ENCODE measurements at regions not wholly inside any gene's neighbourhood (a gene's known extent, or its start where the extent isn't known, plus 50 kb on each side); places are given as distances from the start of the nearest gene placed in this dataset.
A peak's percentile ranks its signal among the peaks of the same experiment; 100 is the strongest.
"Not testable (repeated sequence)": the region's sequence is repeated elsewhere in the genome, so short reads cannot be mapped to it uniquely, and the experiment has no call there.

DNA sequence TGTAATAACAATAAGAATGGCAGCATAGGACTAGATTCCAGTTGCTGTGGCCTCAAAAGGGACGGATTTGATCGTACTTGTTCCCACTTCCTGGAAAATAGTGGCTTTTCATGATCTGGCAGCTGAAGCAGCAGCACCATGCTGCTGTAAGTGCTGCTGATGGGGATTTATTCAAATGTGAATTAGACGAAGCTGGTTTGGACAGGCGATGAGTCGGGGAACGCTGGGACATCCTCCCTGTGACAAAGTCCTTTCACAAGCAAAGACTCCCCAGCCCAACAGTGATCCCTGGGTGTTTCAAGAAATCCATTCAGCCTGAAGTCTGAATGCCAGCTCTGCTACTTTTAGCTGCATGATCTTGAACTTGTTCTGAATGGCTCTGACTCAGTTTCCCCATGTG lies 88.6 kb upstream of the XYLT1 start:
- Histone ChIP-seq H3K4me1 (ENCODE audit: insufficient read depth, insufficient read length) (no peaks in the 10 kb centered on the region), H3K9ac (ENCODE audit: insufficient read length, low read depth) (no peak overlapping the region), H3K27me3 (ENCODE audit: insufficient read depth, insufficient read length) (no peaks in the 10 kb centered on the region), H3K36me3 (ENCODE audit: insufficient read depth, insufficient read length, low read length) (no peaks in the 10 kb centered on the region), H3K4me3 (ENCODE audit: insufficient read length, low read depth) (no peak overlapping the region), H3K9me3 (ENCODE audit: insufficient read depth, low read length) (no peaks in the 10 kb centered on the region)
- TF ChIP-seq YY1 (IDR thresholded peaks at IDR 0.05; ENCODE audit: insufficient read depth, insufficient read length) (no peak), ZNF274 (IDR thresholded peaks at IDR 0.05; ENCODE audit: low read depth, low read length) (no peak), SUZ12 (IDR thresholded peaks at IDR 0.05; ENCODE audit: extremely low read depth, insufficient read depth, insufficient read length) (no peak)
- DNase-seq (ENCODE audit: low read depth, low spot score): no peak

DNA sequence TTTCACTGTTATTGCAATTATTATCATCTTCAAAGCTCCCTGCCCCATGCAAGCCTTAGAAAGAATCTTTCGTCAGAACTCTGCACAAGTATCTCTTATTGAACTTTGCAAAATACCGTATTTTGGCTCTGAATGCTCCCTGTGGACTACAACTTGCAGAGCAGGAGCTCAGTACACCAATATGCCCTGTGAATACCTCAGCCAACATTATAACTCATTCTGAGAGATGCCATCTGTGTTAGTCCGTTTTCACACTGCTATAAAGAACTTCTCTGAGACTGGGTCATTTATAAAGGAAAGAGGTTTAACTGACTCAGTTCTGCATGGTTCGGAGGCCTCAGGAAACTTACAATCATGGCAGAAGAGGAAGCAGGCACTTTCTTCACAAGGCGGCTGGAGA lies 87.2 kb upstream of the XYLT1 start:
- Histone ChIP-seq H3K36me3 (ENCODE audit: insufficient read depth, insufficient read length, low read length) (no peaks in the 10 kb centered on the region), H3K9ac (ENCODE audit: insufficient read length, low read depth) (no peak overlapping the region), H3K4me3 (ENCODE audit: insufficient read length, low read depth) (no peak overlapping the region), H3K9me3 (ENCODE audit: insufficient read depth, low read length) (no peaks in the 10 kb centered on the region), H3K27me3 (ENCODE audit: insufficient read depth, insufficient read length) (no peaks in the 10 kb centered on the region), H3K4me1 (ENCODE audit: insufficient read depth, insufficient read length) (no peaks in the 10 kb centered on the region)
- TF ChIP-seq SUZ12 (IDR thresholded peaks at IDR 0.05; ENCODE audit: extremely low read depth, insufficient read depth, insufficient read length) (no peak), YY1 (IDR thresholded peaks at IDR 0.05; ENCODE audit: insufficient read depth, insufficient read length) (no peak), ZNF274 (IDR thresholded peaks at IDR 0.05; ENCODE audit: low read depth, low read length) (no peak)
- DNase-seq (ENCODE audit: low read depth, low spot score): no peak

DNA sequence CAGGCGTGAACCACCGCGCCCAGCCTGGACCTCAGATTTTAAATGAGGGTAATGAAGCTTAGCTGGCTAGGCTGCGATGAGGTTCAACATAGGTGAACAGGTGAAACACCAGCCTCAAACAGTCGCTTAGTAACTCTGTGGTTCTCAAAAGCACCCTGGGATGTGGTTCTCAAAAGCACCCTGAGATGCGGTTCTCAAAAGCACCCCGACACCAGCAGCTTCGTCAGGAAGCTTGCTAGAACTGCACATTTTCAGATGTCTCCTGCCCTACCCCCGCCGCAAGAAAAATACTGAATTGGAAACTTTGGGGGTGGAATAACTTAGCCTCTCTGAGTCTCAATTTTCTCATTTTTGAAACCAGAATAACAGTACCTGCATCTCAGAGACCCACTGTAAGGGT lies 86.7 kb upstream of the XYLT1 start:
- Histone ChIP-seq H3K9me3 (ENCODE audit: insufficient read depth, low read length) (no peaks in the 10 kb centered on the region), H3K4me3 (ENCODE audit: insufficient read length, low read depth) (no peak overlapping the region), H3K4me1 (ENCODE audit: insufficient read depth, insufficient read length) (no peaks in the 10 kb centered on the region), H3K36me3 (ENCODE audit: insufficient read depth, insufficient read length, low read length) (no peaks in the 10 kb centered on the region), H3K9ac (ENCODE audit: insufficient read length, low read depth) (no peak overlapping the region), H3K27me3 (ENCODE audit: insufficient read depth, insufficient read length) (no peaks in the 10 kb centered on the region)
- TF ChIP-seq ZNF274 (IDR thresholded peaks at IDR 0.05; ENCODE audit: low read depth, low read length) (no peak), SUZ12 (IDR thresholded peaks at IDR 0.05; ENCODE audit: extremely low read depth, insufficient read depth, insufficient read length) (no peak)
- no peak for DNase-seq (ENCODE audit: low read depth, low spot score)

DNA sequence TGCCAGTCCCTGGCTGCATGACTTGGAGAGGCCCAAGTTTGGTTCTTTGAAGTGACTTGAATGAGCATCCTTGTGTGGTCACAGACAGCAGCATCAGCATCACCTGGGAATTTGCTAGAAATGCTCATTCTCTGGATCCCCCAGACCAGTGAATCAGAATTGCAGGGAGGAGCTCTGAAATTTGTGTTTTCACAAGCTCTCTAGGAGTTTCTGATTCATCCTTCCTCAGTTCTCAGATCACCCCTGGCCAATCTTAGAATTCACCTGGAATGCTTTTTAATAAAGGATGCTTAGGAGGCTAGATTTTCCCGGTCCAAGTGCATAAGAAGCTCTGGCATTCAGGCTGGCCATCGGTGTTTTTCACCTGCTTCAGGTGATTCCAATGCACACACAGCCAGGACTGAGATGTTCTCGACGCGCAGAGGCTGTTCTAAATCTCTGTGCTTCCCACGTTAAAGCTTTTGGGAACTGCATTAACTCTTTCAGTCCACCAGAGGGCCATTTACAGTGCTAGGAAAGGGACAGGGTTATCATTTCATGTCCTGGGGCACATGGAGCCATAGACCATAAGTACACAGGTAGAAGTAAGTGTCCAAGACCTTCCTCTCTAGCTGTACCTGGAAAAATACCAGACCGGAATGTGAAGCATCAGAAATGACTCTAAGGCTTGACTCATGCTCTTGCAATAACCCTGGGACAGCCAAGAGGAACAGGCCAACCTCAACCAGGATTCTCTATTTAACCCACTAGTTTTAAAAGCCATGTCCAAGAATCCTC lies 85.7 kb upstream of the XYLT1 start:
- DNase-seq (ENCODE audit: low read depth, low spot score): peak; percentile 30
- no peak overlapping the region for H3K4me3 ChIP-seq (ENCODE audit: insufficient read length, low read depth)
- TF ChIP-seq SUZ12 (IDR thresholded peaks at IDR 0.05; ENCODE audit: extremely low read depth, insufficient read depth, insufficient read length) (no peak), ZNF274 (IDR thresholded peaks at IDR 0.05; ENCODE audit: low read depth, low read length) (no peak), YY1 (IDR thresholded peaks at IDR 0.05; ENCODE audit: insufficient read depth, insufficient read length) (no peak)
- no peak overlapping the region for H3K9ac ChIP-seq (ENCODE audit: insufficient read length, low read depth)
- no peaks in the 10 kb centered on the region for H3K36me3 ChIP-seq (ENCODE audit: insufficient read depth, insufficient read length, low read length)
- no peaks in the 10 kb centered on the region for H3K9me3 ChIP-seq (ENCODE audit: insufficient read depth, low read length)
- H3K27me3 ChIP-seq (ENCODE audit: insufficient read depth, insufficient read length): no peaks in the 10 kb centered on the region
- no peaks in the 10 kb centered on the region for H3K4me1 ChIP-seq (ENCODE audit: insufficient read depth, insufficient read length)

DNA sequence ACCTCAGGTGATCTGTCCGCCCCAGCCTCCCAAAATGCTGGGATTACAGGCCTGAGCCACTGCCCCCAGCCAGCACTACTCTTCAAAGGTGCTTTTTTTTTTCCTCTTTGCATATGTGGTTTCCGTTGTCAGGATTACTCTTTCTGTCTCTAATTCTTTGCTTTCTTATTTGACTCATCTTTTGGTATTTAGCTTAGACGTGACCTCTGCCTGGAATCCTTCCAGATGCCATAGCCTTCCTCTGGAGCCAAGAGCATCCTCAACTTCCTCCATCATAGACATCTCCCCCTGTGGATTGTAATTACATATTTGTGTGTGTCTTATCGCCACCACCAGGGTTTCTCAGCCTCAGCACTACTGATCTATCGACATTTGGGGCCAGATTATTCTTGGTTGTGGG lies 84.4 kb upstream of the XYLT1 start:
- H3K4me3 ChIP-seq (ENCODE audit: insufficient read length, low read depth): no peak overlapping the region
- H3K36me3 ChIP-seq (ENCODE audit: insufficient read depth, insufficient read length, low read length): no peaks in the 10 kb centered on the region
- H3K9ac ChIP-seq (ENCODE audit: insufficient read length, low read depth): no peak overlapping the region
- H3K4me1 ChIP-seq (ENCODE audit: insufficient read depth, insufficient read length): no peaks in the 10 kb centered on the region
- H3K9me3 ChIP-seq (ENCODE audit: insufficient read depth, low read length): no peaks in the 10 kb centered on the region
- H3K27me3 ChIP-seq (ENCODE audit: insufficient read depth, insufficient read length): no peaks in the 10 kb centered on the region
- TF ChIP-seq ZNF274 (IDR thresholded peaks at IDR 0.05; ENCODE audit: low read depth, low read length): no peak
- TF ChIP-seq YY1 (IDR thresholded peaks at IDR 0.05; ENCODE audit: insufficient read depth, insufficient read length): no peak
- TF ChIP-seq SUZ12 (IDR thresholded peaks at IDR 0.05; ENCODE audit: extremely low read depth, insufficient read depth, insufficient read length): no peak
- no peak for DNase-seq (ENCODE audit: low read depth, low spot score)

DNA sequence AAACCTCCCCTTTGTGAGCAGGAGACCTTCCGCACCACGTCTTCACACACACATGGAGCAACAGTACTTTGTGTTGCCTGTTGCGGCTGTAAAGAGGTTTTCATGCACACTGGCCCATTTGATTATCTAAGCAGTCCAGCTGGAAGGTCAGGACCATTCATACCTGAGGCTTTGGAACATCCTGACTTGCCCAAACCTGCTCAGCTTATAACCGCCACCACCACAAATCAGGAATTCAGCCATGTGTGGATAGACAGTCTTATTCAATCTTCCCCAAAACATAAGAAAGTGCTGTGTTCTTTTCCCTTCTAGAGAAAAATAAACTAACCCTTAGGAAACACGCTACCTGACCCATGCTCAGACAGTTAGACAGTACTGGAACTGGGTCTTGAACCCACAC lies 81.6 kb upstream of the XYLT1 start:
- H3K4me3 ChIP-seq (ENCODE audit: insufficient read length, low read depth): no peak overlapping the region
- no peak overlapping the region for H3K9ac ChIP-seq (ENCODE audit: insufficient read length, low read depth)
- no peaks in the 10 kb centered on the region for H3K9me3 ChIP-seq (ENCODE audit: insufficient read depth, low read length)
- H3K4me1 ChIP-seq (ENCODE audit: insufficient read depth, insufficient read length): no peaks in the 10 kb centered on the region
- no peak for DNase-seq (ENCODE audit: low read depth, low spot score)
- TF ChIP-seq ZNF274 (IDR thresholded peaks at IDR 0.05; ENCODE audit: low read depth, low read length): no peak
- TF ChIP-seq SUZ12 (IDR thresholded peaks at IDR 0.05; ENCODE audit: extremely low read depth, insufficient read depth, insufficient read length): no peak
- TF ChIP-seq YY1 (IDR thresholded peaks at IDR 0.05; ENCODE audit: insufficient read depth, insufficient read length): no peak
- no peaks in the 10 kb centered on the region for H3K36me3 ChIP-seq (ENCODE audit: insufficient read depth, insufficient read length, low read length)
- H3K27me3 ChIP-seq (ENCODE audit: insufficient read depth, insufficient read length): no peaks in the 10 kb centered on the region

DNA sequence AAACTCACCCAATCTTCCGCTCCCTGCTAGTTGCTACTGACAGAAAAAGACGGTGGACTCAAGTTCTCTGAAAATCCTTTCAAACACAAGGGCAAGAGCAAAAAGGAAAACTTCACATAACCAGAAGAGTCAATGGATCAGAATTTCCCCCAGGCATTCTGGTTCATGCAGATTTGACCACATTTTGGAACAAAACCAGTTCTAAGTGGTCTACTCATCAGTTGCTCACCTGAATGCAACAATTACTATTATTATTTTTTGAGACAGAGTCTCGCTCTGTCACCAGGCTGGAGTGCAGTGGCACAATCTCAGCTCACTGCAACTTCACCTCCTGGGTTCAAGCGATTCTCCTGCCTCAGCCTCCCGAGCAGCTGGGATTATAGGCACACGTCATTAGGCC lies 80.9 kb upstream of the XYLT1 start:
- H3K36me3 ChIP-seq (ENCODE audit: insufficient read depth, insufficient read length, low read length); H3K4me1 ChIP-seq (ENCODE audit: insufficient read depth, insufficient read length); DNase-seq (ENCODE audit: low read depth, low spot score); H3K4me3 ChIP-seq (ENCODE audit: insufficient read length, low read depth); H3K9me3 ChIP-seq (ENCODE audit: insufficient read depth, low read length); H3K27me3 ChIP-seq (ENCODE audit: insufficient read depth, insufficient read length); H3K9ac ChIP-seq (ENCODE audit: insufficient read length, low read depth): not testable (repeated sequence)
